MV-4-11 (cell line): ENCODE measurements at regions not wholly inside any gene's neighbourhood (a gene's known extent, or its start where the extent isn't known, plus 50 kb on each side); places are given as distances from the start of the nearest gene placed in this dataset.
A peak's percentile ranks its signal among the peaks of the same experiment; 100 is the strongest.
"Not testable (repeated sequence)": the region's sequence is repeated elsewhere in the genome, so short reads cannot be mapped to it uniquely, and the experiment has no call there.

Experiments
- DNase-seq: peaks from one replicate; lab custom pipeline; 2025; lab: John Stamatoyannopoulos, UW

- no peak for DNase-seq
Observed at GRCh38 chr1:222037720-222038119, 295.8 kb upstream of the DUSP10 start.

DNA sequence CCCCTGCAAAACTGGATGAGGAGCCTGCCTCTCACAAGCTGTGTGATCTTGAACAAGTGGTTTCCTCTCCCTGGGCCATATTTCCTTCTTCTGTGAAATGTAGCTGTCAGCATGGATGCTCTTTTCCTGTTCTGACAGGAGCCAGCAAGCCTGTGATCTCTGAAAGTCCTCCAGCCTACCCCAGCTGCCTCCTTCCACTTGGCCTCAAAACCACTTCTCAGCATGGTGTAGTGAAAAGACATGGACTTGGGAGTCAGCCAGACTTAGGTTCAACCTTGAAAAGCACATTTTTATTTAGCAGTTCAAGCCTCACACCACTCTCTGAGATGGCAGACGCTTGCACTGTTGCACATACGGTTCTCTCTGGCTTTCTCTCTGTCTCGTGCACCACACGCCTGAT, 292.9 kb upstream of the DUSP10 start:
- peak; percentile 19 for DNase-seq

DNA sequence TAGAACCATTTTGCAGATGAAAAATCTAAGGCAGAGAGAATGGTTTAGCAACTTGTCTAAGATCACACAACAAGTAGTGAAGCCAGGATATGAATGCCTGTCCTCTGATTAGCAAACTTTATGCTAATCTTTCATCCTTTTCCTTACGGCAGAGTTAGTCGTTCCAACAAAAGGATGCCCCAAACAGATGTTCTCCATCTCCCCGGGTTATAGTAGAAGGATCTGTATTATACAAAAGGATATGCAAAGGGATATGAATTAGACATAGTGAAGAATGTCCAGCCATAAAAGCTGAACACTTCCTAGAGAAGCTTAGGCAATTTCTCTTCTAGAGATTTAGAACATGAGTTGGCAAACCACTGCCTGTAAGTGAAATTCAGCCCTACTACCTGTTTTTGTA, 291.6 kb upstream of the DUSP10 start:
- no peak for DNase-seq

- DNase-seq, result no peak
Observed at GRCh38 chr1:222031318-222031717, 289.4 kb upstream of the DUSP10 start.

DNA sequence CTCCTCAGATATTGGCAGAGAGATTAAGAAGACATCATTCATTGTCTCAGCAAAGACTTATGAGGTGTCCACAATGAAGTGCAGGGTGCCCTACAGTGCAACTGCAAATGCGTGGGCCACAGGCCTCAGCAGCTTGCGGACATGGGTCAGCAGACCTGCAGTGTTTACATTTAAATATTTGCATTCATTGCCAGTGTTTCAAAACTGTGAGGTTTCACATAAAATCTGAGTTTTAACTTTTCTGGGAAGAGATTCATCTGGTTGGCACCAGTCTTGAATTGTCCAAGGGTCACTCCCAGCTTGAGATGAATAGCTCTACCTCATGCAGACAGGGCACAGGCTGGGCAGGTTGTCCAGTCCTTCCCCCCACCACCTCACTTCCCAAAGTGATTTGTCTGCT, 286.8 kb upstream of the DUSP10 start:
- no peak for DNase-seq

- no peak for DNase-seq
Observed at GRCh38 chr1:222028116-222028515, 286.2 kb upstream of the DUSP10 start.

DNA sequence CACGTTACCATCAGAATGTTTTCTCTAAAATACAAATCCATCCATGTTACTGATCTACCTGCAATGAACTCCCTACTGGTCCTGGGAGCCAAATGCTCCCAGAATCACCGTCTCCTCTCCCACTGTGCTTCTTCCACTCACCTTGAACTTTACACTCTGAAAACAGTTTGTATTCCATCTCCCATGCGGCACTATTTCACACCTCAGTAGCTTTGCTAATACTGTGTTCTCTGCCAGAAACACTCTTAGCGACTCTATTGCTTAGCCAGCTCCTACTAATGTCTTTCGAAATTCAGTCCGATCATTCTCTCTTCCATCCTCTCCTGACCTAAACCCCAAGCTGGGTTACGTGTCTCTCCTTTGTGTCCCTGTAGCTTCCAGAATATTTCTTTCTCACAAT, 284.4 kb upstream of the DUSP10 start:
- no peak for DNase-seq

DNA sequence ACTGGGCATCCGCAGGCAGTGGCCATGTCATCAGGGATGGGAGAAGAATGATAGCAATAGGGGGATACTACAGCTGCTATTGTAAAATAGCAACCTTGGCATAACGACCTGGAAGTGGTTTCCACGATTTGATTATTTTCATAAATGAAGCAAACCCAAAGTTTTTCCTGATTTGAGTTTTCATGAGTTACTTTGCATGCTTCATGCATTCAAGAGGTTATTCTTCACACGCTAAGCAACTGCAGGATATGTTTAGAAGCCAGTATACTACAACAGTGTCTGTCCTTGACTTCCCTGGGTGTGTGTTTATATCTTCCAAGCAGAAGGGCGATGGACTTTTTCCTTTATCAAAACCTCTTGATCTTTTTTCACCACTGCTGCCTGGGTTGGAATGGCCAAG, 281.1 kb upstream of the DUSP10 start:
- no peak for DNase-seq

DNA sequence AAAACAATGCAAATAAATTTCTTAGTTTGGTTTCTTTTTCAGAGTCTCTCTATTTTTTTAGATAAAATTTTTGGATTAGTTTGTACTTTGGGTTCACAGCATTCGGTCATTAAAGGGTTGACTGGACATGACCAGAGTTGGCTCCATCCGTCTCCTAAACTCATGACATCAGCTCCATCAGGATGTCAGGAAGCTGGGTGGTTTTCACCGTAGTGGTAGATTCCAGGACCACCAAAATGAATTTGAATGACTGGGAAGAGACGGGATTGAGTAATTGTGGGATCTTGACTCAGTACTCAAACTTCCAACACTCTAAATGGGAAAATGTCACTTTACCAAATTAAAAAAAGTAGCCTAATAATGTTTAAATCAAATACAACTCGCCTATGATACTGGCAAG, 279.2 kb upstream of the DUSP10 start:
- DNase-seq, result no peak

DNA sequence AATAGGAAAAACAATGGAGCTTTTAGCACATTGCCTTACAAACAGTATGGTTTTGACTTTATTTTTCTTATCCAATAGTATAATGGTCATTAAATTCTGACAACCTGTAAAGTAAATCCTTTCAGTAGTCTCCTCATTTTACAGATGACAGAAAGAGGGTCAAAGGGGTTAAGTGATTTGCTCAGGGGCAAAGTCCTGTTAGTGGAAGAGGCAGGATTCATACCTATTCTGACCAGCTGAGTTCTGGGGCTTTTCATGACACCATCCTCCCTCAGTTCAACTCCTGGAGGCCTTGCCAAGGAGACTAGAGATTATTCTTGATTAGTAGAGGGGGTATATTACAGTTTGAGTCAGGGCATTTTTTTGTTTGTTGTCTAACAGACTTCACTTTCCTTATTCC, 278.7 kb upstream of the DUSP10 start:
- no peak for DNase-seq

DNA sequence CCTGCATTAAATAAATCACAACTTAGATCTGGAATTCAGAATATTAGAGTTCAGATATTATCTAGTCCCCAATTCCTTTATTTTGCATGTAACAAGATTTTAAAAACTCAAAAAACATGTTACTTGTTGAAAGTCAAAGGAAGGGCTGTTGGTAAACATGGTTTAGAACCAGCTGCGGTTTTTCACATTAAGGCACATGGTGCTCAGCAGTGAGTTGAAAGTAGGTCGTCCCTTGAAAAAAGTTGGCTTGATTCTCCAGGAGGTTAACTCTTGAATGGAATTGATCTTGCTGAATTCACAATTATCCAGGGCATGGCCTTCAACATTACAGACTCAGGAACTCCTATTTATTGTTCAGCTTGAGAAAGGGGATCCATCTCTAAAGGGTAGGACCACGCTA, 277.1 kb upstream of the DUSP10 start:
- no peak for DNase-seq

- DNase-seq, result no peak
Observed at GRCh38 chr1:222018041-222018440, 276.2 kb upstream of the DUSP10 start.

- DNase-seq, result no peak
Observed at GRCh38 chr1:222015686-222016085, 273.8 kb upstream of the DUSP10 start.

GRCh38 chr1:222014001-222014400, 272.1 kb upstream of the DUSP10 start:
- no peak for DNase-seq

DNA sequence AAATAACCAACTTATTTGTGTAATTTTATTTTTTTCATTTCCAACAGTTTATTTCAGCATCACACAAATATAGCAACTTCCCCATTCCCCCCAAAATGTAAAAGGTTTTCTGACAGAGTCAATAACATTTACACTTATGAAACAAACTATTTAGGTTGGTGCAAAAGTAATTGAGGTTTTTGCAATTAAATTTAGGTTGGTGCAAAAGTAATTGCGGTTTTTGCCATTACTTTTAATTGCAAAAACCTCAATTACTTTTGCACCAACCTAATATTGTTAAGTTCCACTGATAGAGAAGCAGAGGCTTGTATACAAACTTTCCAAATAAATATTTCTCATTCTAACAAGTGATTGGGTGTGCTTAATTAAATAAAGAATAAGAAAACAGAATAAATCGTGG, 270.9 kb upstream of the DUSP10 start:
- no peak for DNase-seq

- DNase-seq, result no peak
Observed at GRCh38 chr1:222010306-222010705, 268.4 kb upstream of the DUSP10 start.

DNA sequence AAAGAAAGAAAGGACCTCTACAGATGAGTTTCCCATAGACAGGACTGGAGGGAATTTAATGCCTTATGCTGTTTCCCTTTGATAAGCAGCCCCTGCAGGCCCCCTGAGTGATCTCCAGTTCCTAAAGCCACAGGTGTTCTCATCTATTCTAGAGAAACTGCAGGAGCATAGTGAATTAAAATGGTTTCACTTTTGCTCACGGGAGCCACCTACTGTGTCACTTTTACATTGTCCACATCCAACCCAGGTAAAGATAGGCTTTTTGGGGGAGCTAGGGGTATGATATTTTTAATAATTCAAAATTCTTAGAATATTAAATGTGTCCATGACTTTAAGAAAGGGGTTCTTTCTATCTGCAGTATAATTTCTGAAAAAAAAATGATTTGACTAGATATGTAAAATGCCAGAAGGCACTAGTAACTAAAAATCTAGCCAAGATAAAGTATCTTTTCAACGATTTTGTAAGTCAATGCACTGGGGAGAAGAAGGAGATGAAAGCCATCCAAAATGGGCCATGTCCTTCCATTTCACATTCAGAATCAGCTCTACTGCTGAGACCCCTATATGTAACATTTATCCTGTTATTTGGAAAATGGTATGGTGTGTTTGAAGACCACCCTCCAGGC, 267.3 kb upstream of the DUSP10 start:
- peak; percentile 6 for DNase-seq

DNA sequence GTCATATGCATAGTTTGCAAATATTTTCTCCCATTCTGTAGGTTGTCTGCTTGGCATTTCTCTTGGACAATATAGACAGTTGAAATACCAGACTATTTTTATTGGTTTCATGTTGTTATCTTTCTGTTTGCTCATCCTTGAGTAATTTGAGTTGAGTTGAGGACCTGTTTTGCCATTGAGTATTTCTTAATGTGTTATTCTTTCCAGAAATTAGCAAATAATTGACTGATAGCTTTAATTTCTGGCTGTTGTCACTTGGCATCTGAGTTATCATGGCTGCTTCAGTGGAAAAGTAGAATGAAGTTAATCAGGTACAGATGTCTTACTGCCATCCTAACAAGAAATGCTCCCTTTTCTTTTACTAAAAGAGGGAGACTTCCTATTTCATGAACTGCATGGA, 264.8 kb upstream of the DUSP10 start:
- DNase-seq, result no peak

- no peak for DNase-seq
Observed at GRCh38 chr1:222004784-222005183, 262.9 kb upstream of the DUSP10 start.

DNA sequence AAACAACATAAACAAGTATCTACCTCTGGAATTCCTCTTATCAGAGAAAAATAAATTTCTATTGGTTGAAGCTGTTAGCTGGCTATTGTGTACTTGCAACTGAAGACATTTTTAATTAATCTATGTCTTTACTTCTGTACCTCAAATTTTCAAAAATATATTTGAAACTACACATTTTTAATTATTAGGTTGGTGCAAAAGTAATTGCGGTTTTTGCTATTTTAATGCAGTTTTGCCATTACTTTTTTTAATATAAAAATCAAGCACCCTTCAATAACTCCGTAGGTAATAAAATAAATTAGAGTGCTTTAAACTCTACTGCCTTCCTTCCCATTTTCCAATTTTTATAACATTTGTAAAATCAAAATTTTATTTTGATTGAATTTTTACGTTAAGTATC, 262.1 kb upstream of the DUSP10 start:
- DNase-seq, result no peak

GRCh38 chr1:222002503-222002902, 260.6 kb upstream of the DUSP10 start:
- no peak for DNase-seq

- no peak for DNase-seq
Observed at GRCh38 chr1:222000131-222000530, 258.2 kb upstream of the DUSP10 start.

DNA sequence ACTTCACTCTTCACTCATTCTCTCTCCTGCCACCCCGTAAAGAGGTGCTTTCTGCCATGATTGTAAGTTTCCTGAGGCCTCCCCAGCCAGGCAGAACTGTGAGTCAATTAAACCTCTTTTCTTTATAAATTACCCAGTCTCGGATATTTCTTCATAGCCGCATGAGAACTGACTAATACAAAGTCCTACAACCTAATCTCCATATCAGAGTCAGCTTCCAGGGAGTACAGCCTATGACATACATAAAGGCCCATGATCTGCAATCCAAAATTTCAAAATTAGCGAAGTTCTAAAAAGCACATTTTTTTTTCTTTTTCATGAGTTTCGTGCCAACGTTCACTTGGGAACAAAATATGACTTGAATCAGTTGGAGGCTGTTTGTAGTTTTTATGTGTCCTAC, 256.9 kb upstream of the DUSP10 start:
- no peak for DNase-seq

DNA sequence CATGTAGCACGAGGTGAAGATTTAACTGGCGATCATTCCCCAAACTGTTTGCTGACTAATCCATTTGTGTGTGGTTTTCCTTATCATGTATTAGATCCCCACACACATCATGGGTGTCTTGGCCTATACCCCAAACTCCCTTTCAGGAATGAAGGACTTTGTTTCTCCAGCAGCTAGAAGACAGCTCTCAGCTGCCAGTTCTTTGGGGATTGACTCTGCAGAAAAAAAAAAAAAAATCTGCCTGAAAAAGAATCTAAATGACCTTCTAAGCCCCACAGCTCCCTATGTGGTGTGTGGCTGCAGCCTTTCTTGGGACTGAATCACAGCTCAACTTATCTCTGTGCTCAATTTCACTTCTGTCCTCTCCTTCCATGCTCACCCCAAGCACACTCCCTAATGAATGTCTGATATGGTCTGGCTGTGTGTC, 256.3 kb upstream of the DUSP10 start:
- no peak for DNase-seq

- not testable (repeated sequence) for DNase-seq
Observed at GRCh38 chr1:221997012-221997411, 255.1 kb upstream of the DUSP10 start.
